Fibroblast of villous mesenchyme (primary cell): ENCODE measurements at regions not wholly inside any gene's neighbourhood (a gene's known extent, or its start where the extent isn't known, plus 50 kb on each side); places are given as distances from the start of the nearest gene placed in this dataset.

Source experiments
- DNase-seq: peaks from one replicate; pipeline ENCODE4 v3.0.0-alpha.2; 2010; ENCODE audit warnings: low read depth
- H3K4me3 ChIP-seq: 2 replicates; pipeline ENCODE4 v1.5.1; 2011; ENCODE audit warnings: low read depth, mild to moderate bottlenecking, low read length
- TF ChIP-seq, protein P1 (sequence below): IDR thresholded peaks from 2 replicates; pipeline ENCODE4 v1.5.1; 2012; ENCODE audit warnings: low read depth, mild to moderate bottlenecking, low read length; ENCODE audit not compliant: insufficient read depth

- TF ChIP-seq, protein P1, sequence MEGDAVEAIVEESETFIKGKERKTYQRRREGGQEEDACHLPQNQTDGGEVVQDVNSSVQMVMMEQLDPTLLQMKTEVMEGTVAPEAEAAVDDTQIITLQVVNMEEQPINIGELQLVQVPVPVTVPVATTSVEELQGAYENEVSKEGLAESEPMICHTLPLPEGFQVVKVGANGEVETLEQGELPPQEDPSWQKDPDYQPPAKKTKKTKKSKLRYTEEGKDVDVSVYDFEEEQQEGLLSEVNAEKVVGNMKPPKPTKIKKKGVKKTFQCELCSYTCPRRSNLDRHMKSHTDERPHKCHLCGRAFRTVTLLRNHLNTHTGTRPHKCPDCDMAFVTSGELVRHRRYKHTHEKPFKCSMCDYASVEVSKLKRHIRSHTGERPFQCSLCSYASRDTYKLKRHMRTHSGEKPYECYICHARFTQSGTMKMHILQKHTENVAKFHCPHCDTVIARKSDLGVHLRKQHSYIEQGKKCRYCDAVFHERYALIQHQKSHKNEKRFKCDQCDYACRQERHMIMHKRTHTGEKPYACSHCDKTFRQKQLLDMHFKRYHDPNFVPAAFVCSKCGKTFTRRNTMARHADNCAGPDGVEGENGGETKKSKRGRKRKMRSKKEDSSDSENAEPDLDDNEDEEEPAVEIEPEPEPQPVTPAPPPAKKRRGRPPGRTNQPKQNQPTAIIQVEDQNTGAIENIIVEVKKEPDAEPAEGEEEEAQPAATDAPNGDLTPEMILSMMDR = no peak
- DNase-seq = no peak
- H3K4me3 ChIP-seq = no peak overlapping the region
These were observed 100.0 kb upstream of the MED13 start for GRCh38 chr17:62164747-62165722.

GRCh38 chr17:62163847-62164246 is 98.8 kb upstream of the MED13 start:
- no peak for DNase-seq
- TF ChIP-seq, protein P1 = no peak

DNA sequence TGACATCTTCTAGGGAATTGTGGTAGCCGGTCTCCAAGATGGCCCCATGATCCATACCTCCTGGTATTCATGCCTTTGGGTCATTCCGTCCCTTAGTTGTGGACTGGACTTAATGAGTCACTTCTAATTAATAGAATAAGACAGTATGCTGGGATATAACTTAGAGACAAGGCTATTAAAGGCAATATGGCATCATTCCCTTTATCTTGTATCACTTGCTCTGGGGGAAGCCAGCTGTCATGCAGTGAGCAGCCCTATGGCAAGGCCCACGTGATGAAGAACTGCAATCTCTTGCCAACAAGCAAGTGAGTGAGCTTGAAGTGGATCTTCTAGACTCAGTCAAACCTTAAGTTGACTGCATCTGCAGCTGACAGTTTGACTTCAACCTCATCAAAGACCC is 97.8 kb upstream of the MED13 start:
- H3K4me3 ChIP-seq = no peak overlapping the region
- no peak for DNase-seq
- TF ChIP-seq, protein P1 = no peak

More at GRCh38 chr17:62163847-62164246, 98.8 kb upstream of the MED13 start:
- H3K4me3 ChIP-seq = no peak overlapping the region

- DNase-seq = no peak
- TF ChIP-seq, protein P1 = no peak
- no peak overlapping the region for H3K4me3 ChIP-seq
These were observed 96.5 kb upstream of the MED13 start for GRCh38 chr17:62161405-62162148.

- no peak for DNase-seq
- TF ChIP-seq, protein P1 = no peak
- no peak overlapping the region for H3K4me3 ChIP-seq
These were observed 95.7 kb upstream of the MED13 start for GRCh38 chr17:62160816-62161215.

- H3K4me3 ChIP-seq = no peak overlapping the region
- no peak for DNase-seq
- TF ChIP-seq, protein P1 = no peak
These were observed 94.9 kb upstream of the MED13 start for GRCh38 chr17:62159994-62160393.
